Esophagus muscularis mucosa (tissue), 4 donors: ENCODE measurements at regions not wholly inside any gene's neighbourhood (a gene's known extent, or its start where the extent isn't known, plus 50 kb on each side); places are given as distances from the start of the nearest gene placed in this dataset.

ENCODE experiments used
- CTCF ChIP-seq, 3 experiments: fragments of 200-600 bp in 2 of 3; fragments of 450-650 bp in 1 of 3; sonication (generic) in 2 of 3; IDR thresholded peaks; one replicate each; pipeline ENCODE4 v1.5.1; 2017 to 2019; ENCODE audit warnings: antibody characterized with exemption in 3 of 3, mild to moderate bottlenecking in 2 of 3, moderate library complexity in 1 of 3
- EP300 ChIP-seq: sonication (generic); formaldehyde crosslinking; IDR thresholded peaks from one replicate; pipeline ENCODE4 v1.6.1; 2017; ENCODE audit warnings: antibody characterized with exemption
- POLR2A ChIP-seq: fragments of 450-650 bp; IDR thresholded peaks from one replicate; pipeline ENCODE4 v1.6.1; 2017; ENCODE audit warnings: antibody characterized with exemption, moderate library complexity, mild to moderate bottlenecking, low read depth
- POLR2AphosphoS5 ChIP-seq, 2 donors: sonication (generic); formaldehyde crosslinking; IDR thresholded peaks; one replicate each; pipeline ENCODE4 v1.6.1; 2017; ENCODE audit warnings: antibody characterized with exemption in 2 of 2

- TF ChIP-seq POLR2A (no peak), CTCF (IDR thresholded peaks at IDR 0.05) (no peak), POLR2AphosphoS5 (IDR thresholded peaks at IDR 0.05) (no peak), EP300 (no peak)
These were observed 532.0 kb downstream of the GATA3 start for GRCh38 chr10:8586504-8586903.
